ENCODE measurements at regions not wholly inside any gene's neighbourhood (a gene's known extent, or its start where the extent isn't known, plus 50 kb on each side); places are given as distances from the start of the nearest gene placed in this dataset.
"Not testable (repeated sequence)": the region's sequence is repeated elsewhere in the genome, so short reads cannot be mapped to it uniquely, and the experiment has no call there.

DNA sequence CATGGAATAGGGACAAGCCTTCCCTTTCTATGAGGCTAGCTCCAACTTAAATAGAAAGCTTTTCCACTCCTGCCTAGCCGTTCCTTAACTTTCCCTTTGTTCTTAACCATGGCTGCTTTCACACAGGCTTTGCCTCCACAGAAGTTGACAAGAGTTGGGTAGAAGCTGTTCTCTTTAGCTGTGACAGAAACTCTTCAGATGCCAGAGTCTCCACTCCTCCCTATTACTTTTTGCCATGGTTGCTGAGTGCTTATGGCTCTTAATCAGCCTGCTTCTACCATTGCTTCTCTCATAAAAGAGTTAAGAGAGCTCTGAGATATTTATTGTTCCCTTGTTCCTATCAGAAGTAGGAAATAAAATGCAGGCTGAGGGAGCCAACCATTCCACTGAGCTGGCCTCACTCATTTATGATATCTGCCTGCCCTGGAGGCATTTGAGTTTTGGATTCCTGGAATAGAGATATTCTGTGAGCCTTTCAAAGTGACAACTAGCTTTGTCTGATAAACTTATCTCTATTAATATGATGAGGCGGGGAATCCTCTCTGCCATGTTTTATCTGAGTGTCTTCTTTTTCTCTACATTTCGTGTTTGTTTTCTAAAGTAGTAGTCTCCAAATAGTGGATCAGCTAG lies 162.6 kb downstream of the DMAC1 start:
- Histone ChIP-seq H3K9me3 (ENCODE audit: insufficient read depth, low read depth, low read length) (no peaks in the 10 kb centered on the region), H3K79me2 (ENCODE audit: insufficient read depth, low read length) (no peaks in the 10 kb centered on the region), H3K9ac (ENCODE audit: low read length) (no peak overlapping the region), H3K27ac (ENCODE audit: low read depth, low read length) (no peak overlapping the region), H2AFZ (ENCODE audit: low read depth, low read length) (no peak overlapping the region), H3K36me3 (ENCODE audit: insufficient read depth, low read length) (no peaks in the 10 kb centered on the region), H3K4me3 (ENCODE audit: insufficient read depth, low read depth, low read length) (no peak overlapping the region), H3K27me3 (ENCODE audit: insufficient read depth, low read length) (no peaks in the 10 kb centered on the region), H4K20me1 (ENCODE audit: insufficient read depth, low read length) (no peaks in the 10 kb centered on the region), H3K4me1 (ENCODE audit: insufficient read depth, low read length) (no peaks in the 10 kb centered on the region), H3K4me2 (ENCODE audit: low read length) (no peak overlapping the region)
- DNase-seq (ENCODE audit: low read depth) (no peak), FAIRE-seq (no peak)
- H3K4me3 Mint-ChIP-seq (ENCODE audit: unreplicated experiment), result no peak overlapping the region
- TF ChIP-seq, protein P1, sequence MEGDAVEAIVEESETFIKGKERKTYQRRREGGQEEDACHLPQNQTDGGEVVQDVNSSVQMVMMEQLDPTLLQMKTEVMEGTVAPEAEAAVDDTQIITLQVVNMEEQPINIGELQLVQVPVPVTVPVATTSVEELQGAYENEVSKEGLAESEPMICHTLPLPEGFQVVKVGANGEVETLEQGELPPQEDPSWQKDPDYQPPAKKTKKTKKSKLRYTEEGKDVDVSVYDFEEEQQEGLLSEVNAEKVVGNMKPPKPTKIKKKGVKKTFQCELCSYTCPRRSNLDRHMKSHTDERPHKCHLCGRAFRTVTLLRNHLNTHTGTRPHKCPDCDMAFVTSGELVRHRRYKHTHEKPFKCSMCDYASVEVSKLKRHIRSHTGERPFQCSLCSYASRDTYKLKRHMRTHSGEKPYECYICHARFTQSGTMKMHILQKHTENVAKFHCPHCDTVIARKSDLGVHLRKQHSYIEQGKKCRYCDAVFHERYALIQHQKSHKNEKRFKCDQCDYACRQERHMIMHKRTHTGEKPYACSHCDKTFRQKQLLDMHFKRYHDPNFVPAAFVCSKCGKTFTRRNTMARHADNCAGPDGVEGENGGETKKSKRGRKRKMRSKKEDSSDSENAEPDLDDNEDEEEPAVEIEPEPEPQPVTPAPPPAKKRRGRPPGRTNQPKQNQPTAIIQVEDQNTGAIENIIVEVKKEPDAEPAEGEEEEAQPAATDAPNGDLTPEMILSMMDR (IDR thresholded peaks at IDR 0.05; ENCODE audit: insufficient read depth, low read depth, low read length), result no peak
- TF ChIP-seq EZH2 (IDR thresholded peaks at IDR 0.05; ENCODE audit: insufficient read depth, low read length), result no peak
- no peaks in the 10 kb centered on the region for H3K9me3 Mint-ChIP-seq (ENCODE audit: unreplicated experiment)
- no peaks in the 10 kb centered on the region for H3K36me3 Mint-ChIP-seq (ENCODE audit: low read depth, unreplicated experiment)
- no peaks in the 10 kb centered on the region for H3K27me3 Mint-ChIP-seq (ENCODE audit: low read depth, unreplicated experiment)
- H3K4me1 Mint-ChIP-seq (ENCODE audit: low read depth, unreplicated experiment), result no peaks in the 10 kb centered on the region
- H3K27ac Mint-ChIP-seq (ENCODE audit: unreplicated experiment), result no peak overlapping the region

DNA sequence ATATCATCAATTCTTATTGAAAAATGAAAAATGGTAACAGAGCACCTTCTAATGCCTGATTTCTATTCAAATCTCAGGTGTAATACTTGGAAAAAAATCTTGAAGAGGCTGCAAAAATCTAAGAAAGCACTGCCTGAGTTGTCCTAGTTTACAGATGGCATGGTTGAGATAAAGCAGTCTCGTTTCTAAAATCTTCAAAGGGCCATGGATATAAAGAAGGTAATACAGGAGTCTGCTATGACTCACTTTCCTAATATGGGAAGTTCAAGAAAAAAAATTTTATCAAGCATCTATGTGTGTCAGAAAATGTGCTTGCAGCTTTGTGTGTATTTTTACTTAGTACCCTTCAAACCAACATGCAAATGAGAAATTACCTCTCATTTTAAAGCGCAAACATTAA lies 163.3 kb downstream of the DMAC1 start:
- no peaks in the 10 kb centered on the region for H3K79me2 ChIP-seq (ENCODE audit: insufficient read depth, low read length)
- Mint-ChIP-seq H3K4me3 (ENCODE audit: unreplicated experiment) (no peak overlapping the region), H3K27ac (ENCODE audit: unreplicated experiment) (no peak overlapping the region), H3K4me1 (ENCODE audit: low read depth, unreplicated experiment) (no peaks in the 10 kb centered on the region), H3K27me3 (ENCODE audit: low read depth, unreplicated experiment) (no peaks in the 10 kb centered on the region), H3K9me3 (ENCODE audit: unreplicated experiment) (peaks cover 6% of the 10 kb centered on the region), H3K36me3 (ENCODE audit: low read depth, unreplicated experiment) (no peaks in the 10 kb centered on the region)
- H3K27ac ChIP-seq (ENCODE audit: low read depth, low read length), result no peak overlapping the region
- H3K9ac ChIP-seq (ENCODE audit: low read length), result no peak overlapping the region
- no peak overlapping the region for H3K4me3 ChIP-seq (ENCODE audit: insufficient read depth, low read depth, low read length)
- H3K4me1 ChIP-seq (ENCODE audit: insufficient read depth, low read length), result no peaks in the 10 kb centered on the region
- H3K27me3 ChIP-seq (ENCODE audit: insufficient read depth, low read length), result no peaks in the 10 kb centered on the region
- TF ChIP-seq, protein P1 (IDR thresholded peaks at IDR 0.05; ENCODE audit: insufficient read depth, low read depth, low read length), result no peak
- TF ChIP-seq EZH2 (IDR thresholded peaks at IDR 0.05; ENCODE audit: insufficient read depth, low read length), result no peak
- H3K36me3 ChIP-seq (ENCODE audit: insufficient read depth, low read length), result no peaks in the 10 kb centered on the region
- no peak for FAIRE-seq
- H3K9me3 ChIP-seq (ENCODE audit: insufficient read depth, low read depth, low read length), result no peaks in the 10 kb centered on the region
- no peak overlapping the region for H3K4me2 ChIP-seq (ENCODE audit: low read length)
- DNase-seq (ENCODE audit: low read depth), result no peak
- no peak overlapping the region for H2AFZ ChIP-seq (ENCODE audit: low read depth, low read length)
- no peaks in the 10 kb centered on the region for H4K20me1 ChIP-seq (ENCODE audit: insufficient read depth, low read length)

DNA sequence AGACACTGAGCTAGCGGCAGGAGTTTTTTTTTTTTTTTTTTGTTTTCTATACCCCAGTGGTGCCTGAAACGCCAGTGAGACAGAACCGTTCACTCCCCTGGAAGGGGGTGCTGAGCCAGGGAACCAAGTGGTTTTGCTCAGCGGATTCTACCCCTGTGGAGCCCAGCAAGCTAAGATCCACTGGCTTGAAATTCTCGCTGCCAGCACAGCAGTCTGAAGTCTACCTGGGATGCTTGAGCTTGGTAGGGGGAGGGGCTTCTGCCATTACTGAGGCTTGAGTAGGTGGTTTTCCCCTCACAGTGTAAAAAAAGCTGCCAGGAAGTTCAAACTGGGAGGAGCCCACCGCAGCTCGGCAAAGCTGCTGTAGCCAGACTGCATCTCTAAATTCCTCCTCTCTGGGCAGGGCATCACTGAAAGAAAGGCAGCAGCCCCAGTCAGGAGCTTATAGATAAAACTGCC lies 173.0 kb downstream of the DMAC1 start:
- not testable (repeated sequence) for H3K27ac ChIP-seq (ENCODE audit: low read depth, low read length); H3K9ac ChIP-seq (ENCODE audit: low read length); H4K20me1 ChIP-seq (ENCODE audit: insufficient read depth, low read length); H3K4me1 Mint-ChIP-seq (ENCODE audit: low read depth, unreplicated experiment); H3K27ac Mint-ChIP-seq (ENCODE audit: unreplicated experiment); H3K4me1 ChIP-seq (ENCODE audit: insufficient read depth, low read length); FAIRE-seq; H2AFZ ChIP-seq (ENCODE audit: low read depth, low read length); H3K4me3 ChIP-seq (ENCODE audit: insufficient read depth, low read depth, low read length); DNase-seq (ENCODE audit: low read depth); H3K4me3 Mint-ChIP-seq (ENCODE audit: unreplicated experiment); H3K9me3 ChIP-seq (ENCODE audit: insufficient read depth, low read depth, low read length); H3K36me3 ChIP-seq (ENCODE audit: insufficient read depth, low read length); H3K36me3 Mint-ChIP-seq (ENCODE audit: low read depth, unreplicated experiment); H3K27me3 ChIP-seq (ENCODE audit: insufficient read depth, low read length); H3K9me3 Mint-ChIP-seq (ENCODE audit: unreplicated experiment); H3K79me2 ChIP-seq (ENCODE audit: insufficient read depth, low read length); H3K4me2 ChIP-seq (ENCODE audit: low read length)
- H3K27me3 Mint-ChIP-seq (ENCODE audit: low read depth, unreplicated experiment), result peaks cover 11% of the 10 kb centered on the region

Data from astrocyte (in vitro differentiated cells and primary cell).